ENCODE measurements at regions not wholly inside any gene's neighbourhood (a gene's known extent, or its start where the extent isn't known, plus 50 kb on each side); places are given as distances from the start of the nearest gene placed in this dataset.

DNA sequence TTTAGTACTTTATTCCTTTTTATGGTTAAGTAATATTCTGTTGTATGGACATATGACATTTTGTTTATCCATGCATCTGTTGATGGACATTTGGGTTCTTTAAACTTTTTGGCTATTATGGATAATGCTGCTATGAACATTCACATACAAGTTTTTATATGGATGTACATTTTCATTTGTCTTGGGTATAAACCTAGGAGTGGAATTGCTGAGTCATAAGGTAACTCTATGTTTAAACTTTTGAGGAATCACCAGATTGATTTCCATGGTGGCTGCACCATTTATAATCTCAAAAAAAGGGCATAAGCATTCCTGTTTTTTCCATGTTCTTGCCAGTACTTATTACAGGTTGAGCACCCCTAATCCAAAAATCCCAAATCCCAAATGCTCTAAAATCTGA lies 90.3 kb upstream of the CRHR1 start:
- no peaks in the 10 kb centered on the region for H3K27me3 ChIP-seq
- DNase-seq (no peak), ATAC-seq (ENCODE audit: low FRiP score in 2 of 2) (no peak)
- TF ChIP-seq EP300 (IDR thresholded peaks at IDR 0.05) (no peak), POLR2AphosphoS5 (IDR thresholded peaks at IDR 0.05) (no peak), POLR2A (IDR thresholded peaks at IDR 0.05) (no peak)
- TF ChIP-seq, protein P1, sequence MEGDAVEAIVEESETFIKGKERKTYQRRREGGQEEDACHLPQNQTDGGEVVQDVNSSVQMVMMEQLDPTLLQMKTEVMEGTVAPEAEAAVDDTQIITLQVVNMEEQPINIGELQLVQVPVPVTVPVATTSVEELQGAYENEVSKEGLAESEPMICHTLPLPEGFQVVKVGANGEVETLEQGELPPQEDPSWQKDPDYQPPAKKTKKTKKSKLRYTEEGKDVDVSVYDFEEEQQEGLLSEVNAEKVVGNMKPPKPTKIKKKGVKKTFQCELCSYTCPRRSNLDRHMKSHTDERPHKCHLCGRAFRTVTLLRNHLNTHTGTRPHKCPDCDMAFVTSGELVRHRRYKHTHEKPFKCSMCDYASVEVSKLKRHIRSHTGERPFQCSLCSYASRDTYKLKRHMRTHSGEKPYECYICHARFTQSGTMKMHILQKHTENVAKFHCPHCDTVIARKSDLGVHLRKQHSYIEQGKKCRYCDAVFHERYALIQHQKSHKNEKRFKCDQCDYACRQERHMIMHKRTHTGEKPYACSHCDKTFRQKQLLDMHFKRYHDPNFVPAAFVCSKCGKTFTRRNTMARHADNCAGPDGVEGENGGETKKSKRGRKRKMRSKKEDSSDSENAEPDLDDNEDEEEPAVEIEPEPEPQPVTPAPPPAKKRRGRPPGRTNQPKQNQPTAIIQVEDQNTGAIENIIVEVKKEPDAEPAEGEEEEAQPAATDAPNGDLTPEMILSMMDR (IDR thresholded peaks at IDR 0.05) = no peak
- H3K4me3 ChIP-seq = no peak overlapping the region
- H3K9me3 ChIP-seq = no peaks in the 10 kb centered on the region
- H3K27ac ChIP-seq = no peak overlapping the region
- H3K4me1 ChIP-seq = no peaks in the 10 kb centered on the region
- H3K36me3 ChIP-seq = no peaks in the 10 kb centered on the region

DNA sequence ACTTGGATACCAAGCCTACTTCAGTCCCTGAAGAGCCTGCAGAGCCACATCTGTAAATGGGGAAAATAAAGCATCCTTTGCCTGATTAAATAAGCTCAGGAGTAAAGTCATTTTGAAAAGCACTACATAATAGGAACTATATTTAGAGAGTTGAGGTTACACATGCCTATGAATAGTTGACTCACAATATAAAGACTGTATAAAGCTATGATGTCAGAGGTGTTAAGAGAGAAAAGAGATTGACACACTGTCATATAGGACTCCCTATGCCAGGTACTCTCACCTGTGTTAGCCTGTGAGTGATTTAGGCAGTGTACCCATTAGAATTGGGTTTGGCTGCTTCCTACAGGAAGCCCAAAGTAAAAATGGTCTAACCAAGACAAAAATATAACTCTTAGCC lies 87.7 kb upstream of the CRHR1 start:
- DNase-seq = no peak
- ATAC-seq (ENCODE audit: low FRiP score in 2 of 2) = no peak
- Histone ChIP-seq H3K9me3 (no peaks in the 10 kb centered on the region), H3K36me3 (no peaks in the 10 kb centered on the region), H3K27me3 (no peaks in the 10 kb centered on the region), H3K4me3 (no peak overlapping the region), H3K27ac (no peak overlapping the region), H3K4me1 (no peaks in the 10 kb centered on the region)
- no peak for TF ChIP-seq EP300 (IDR thresholded peaks at IDR 0.05)
- TF ChIP-seq POLR2AphosphoS5 (IDR thresholded peaks at IDR 0.05) = no peak
- TF ChIP-seq, protein P1 (IDR thresholded peaks at IDR 0.05) = no peak
- TF ChIP-seq POLR2A (IDR thresholded peaks at IDR 0.05) = no peak

DNA sequence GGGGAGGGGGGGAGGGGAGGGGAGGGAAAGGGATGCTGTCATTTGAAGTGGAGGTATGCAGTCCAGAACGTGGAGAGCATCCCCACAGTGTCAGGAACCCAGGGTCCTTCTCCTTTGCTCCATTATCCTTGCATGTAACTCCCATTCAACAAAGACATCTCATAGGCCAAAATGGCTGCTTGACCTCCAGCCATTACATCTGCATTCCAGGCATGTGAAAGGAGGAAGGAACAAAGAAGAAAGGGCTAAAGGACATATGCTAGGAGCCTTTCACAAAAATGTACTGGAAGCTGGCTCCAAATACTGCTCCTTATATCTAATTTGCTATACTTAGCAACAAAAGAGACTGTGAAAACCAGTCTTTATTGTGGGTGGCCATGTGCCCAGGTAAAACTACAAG lies 87.0 kb upstream of the CRHR1 start:
- TF ChIP-seq POLR2A (IDR thresholded peaks at IDR 0.05) (no peak), EP300 (IDR thresholded peaks at IDR 0.05) (no peak), POLR2AphosphoS5 (IDR thresholded peaks at IDR 0.05) (no peak)
- TF ChIP-seq, protein P1 (IDR thresholded peaks at IDR 0.05) = no peak
- ATAC-seq (ENCODE audit: low FRiP score in 2 of 2) = no peak
- H3K4me3 ChIP-seq = no peak overlapping the region
- no peaks in the 10 kb centered on the region for H3K27me3 ChIP-seq
- WGBS, 2 donors = 4 to 13% methylated on average over 1 of the region's 1 CpG
- H3K27ac ChIP-seq = no peak overlapping the region
- no peaks in the 10 kb centered on the region for H3K36me3 ChIP-seq
- no peaks in the 10 kb centered on the region for H3K9me3 ChIP-seq
- no peaks in the 10 kb centered on the region for H3K4me1 ChIP-seq
- no peak for DNase-seq

DNA sequence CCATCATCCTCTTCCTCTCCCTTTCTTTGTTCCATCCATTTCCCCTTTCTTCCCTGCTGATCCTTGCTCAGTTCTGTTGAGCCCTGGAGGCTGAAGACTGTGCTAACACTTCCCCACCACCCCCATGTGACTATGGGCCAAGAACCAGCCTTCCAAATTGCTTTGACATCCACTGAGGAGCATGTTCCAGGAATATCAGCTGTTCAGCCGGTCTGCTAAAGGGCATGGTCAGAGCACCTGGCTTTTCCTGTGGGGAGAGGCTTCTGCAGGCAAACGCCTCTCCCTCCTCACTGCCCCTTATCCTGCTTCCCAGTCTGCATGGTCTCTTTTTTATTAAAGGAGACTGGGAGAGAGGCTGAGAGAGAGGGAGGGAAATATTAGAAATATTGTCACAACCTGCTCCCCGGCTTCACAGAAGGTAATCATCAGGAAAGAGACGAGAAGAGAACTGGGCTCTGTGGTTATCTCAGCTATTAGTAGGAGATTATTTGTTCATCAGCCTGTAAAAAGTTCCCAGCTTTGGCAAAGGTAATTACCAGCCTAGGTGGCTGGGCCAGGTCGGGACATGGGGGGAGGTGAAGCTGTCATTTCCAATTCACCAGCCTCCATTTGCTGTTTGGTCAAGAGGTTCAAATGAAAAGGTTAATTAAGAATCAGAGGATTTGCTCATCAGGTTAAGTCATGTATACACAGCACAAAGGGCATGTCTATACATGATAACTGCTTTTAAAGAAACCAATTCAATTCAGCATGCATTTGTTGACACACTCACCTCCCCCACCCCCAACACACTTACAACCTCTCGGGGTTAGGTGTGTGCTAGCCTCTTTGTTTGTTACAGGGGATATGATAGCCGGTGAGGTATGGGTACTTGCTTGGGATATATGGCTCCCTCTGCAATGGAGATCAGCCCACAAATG lies 83.7 kb upstream of the CRHR1 start:
- H3K27ac ChIP-seq = no peak overlapping the region
- DNase-seq (no peak), ATAC-seq (ENCODE audit: low FRiP score in 2 of 2) (no peak)
- no peaks in the 10 kb centered on the region for H3K36me3 ChIP-seq
- H3K4me1 ChIP-seq = no peaks in the 10 kb centered on the region
- 57 to 64% methylated on average over 7 of the region's 7 CpGs for WGBS, 2 donors
- H3K27me3 ChIP-seq = no peaks in the 10 kb centered on the region
- H3K9me3 ChIP-seq = no peaks in the 10 kb centered on the region
- TF ChIP-seq, protein P1 (IDR thresholded peaks at IDR 0.05) = no peak
- no peak for TF ChIP-seq EP300 (IDR thresholded peaks at IDR 0.05)
- TF ChIP-seq POLR2AphosphoS5 (IDR thresholded peaks at IDR 0.05) = no peak
- TF ChIP-seq POLR2A (IDR thresholded peaks at IDR 0.05) = no peak
- H3K4me3 ChIP-seq = no peak overlapping the region

Data from upper lobe of left lung (tissue), 6 donors.